Keratinocyte (primary cell): ENCODE measurements at regions not wholly inside any gene's neighbourhood (a gene's known extent, or its start where the extent isn't known, plus 50 kb on each side); places are given as distances from the start of the nearest gene placed in this dataset.
"Not testable (repeated sequence)": the region's sequence is repeated elsewhere in the genome, so short reads cannot be mapped to it uniquely, and the experiment has no call there.

Source experiments
- DNase-seq: peaks from one replicate; pipeline ENCODE4 v3.0.0-alpha.2; 2011; ENCODE audit warnings: low read depth, missing footprints, low spot score
- FAIRE-seq: peaks from 2 replicates; lab custom pipeline; 2011; peaks lifted over from hg19 to GRCh38; lab: Jason Lieb, UNC
- H2AFZ ChIP-seq: 2 replicates; pipeline ENCODE4 v1.6.0; 2012; ENCODE audit warnings: low read length, control low read depth, inconsistent platforms; ENCODE audit not compliant: control insufficient read depth
- H3K27ac ChIP-seq: 2 replicates; pipeline ENCODE4 v1.5.1; 2011; ENCODE audit warnings: low read length; ENCODE audit not compliant: control insufficient read depth, insufficient read depth
- H3K27me3 ChIP-seq: 3 replicates; pipeline ENCODE4 v1.6.0; 2011; ENCODE audit warnings: low read length; ENCODE audit not compliant: control insufficient read depth, insufficient read depth; ENCODE audit errors: extremely low read depth
- H3K36me3 ChIP-seq, 2 experiments: 2 replicates in 1 of 2; 3 replicates in 1 of 2; pipeline ENCODE4 v1.5.1; 2011; ENCODE audit warnings: low read length in 2 of 2, mild to moderate bottlenecking in 1 of 2; ENCODE audit not compliant: control insufficient read depth in 2 of 2, insufficient read depth in 2 of 2; ENCODE audit errors: extremely low read depth in 1 of 2
- H3K4me1 ChIP-seq: 3 replicates; pipeline ENCODE4 v1.5.1; 2011; ENCODE audit warnings: low read length; ENCODE audit not compliant: control insufficient read depth, insufficient read depth; ENCODE audit errors: extremely low read depth
- H3K4me2 ChIP-seq: 3 replicates; pipeline ENCODE4 v1.6.0; 2011; ENCODE audit warnings: low read depth, low read length; ENCODE audit not compliant: control insufficient read depth, insufficient read depth; ENCODE audit errors: extremely low read depth
- H3K4me3 ChIP-seq, 3 experiments: fragments of 200-600 bp in 1 of 3; sonication (generic) in 1 of 3; 2 replicates in 2 of 3; 3 replicates in 1 of 3; pipeline ENCODE4 v1.5.1; 2011 to 2016; ENCODE audit warnings: low read length in 3 of 3, mild to moderate bottlenecking in 3 of 3, control low read depth in 2 of 3, inconsistent platforms in 1 of 3, low read depth in 1 of 3, mixed read lengths in 1 of 3, mixed run types in 1 of 3, moderate library complexity in 1 of 3; ENCODE audit not compliant: control insufficient read depth in 2 of 3, insufficient read depth in 2 of 3; ENCODE audit errors: extremely low read depth in 1 of 3
- H3K79me2 ChIP-seq: 2 replicates; pipeline ENCODE4 v1.6.0; 2012; ENCODE audit warnings: low read length; ENCODE audit not compliant: control insufficient read depth, insufficient read depth
- H3K9ac ChIP-seq: 3 replicates; pipeline ENCODE4 v1.6.0; 2011; ENCODE audit warnings: low read length; ENCODE audit not compliant: control insufficient read depth, insufficient read depth; ENCODE audit errors: extremely low read depth
- H3K9me1 ChIP-seq: 3 replicates; pipeline ENCODE4 v1.6.0; 2011; ENCODE audit warnings: low read length; ENCODE audit not compliant: control insufficient read depth, insufficient read depth; ENCODE audit errors: extremely low read depth
- H3K9me3 ChIP-seq: 2 replicates; pipeline ENCODE4 v1.5.1; 2012; ENCODE audit warnings: low read depth, low read length; ENCODE audit not compliant: control insufficient read depth
- H4K20me1 ChIP-seq: 3 replicates; pipeline ENCODE4 v1.6.0; 2011; ENCODE audit warnings: low read length; ENCODE audit not compliant: control insufficient read depth, insufficient read depth; ENCODE audit errors: extremely low read depth
- CTCF ChIP-seq, 3 experiments: IDR thresholded peaks in 1 of 3; conservative IDR thresholded peaks in 1 of 3; optimal IDR thresholded peaks in 1 of 3; 2 replicates in 2 of 3; 3 replicates in 1 of 3; pipeline versions ENCODE3 to v1.5.1; 2011; ENCODE audit warnings: low read length in 3 of 3, mild to moderate bottlenecking in 3 of 3, moderate library complexity in 2 of 3, control low read depth in 1 of 3, inconsistent platforms in 1 of 3; ENCODE audit not compliant: insufficient read depth in 2 of 3; ENCODE audit errors: extremely low read depth in 1 of 3
- EZH2 ChIP-seq: IDR thresholded peaks from one replicate; pipeline ENCODE4 v1.6.1; 2012; ENCODE audit warnings: inconsistent platforms, mild to moderate bottlenecking, low read length, moderate library complexity
- dilution Hi-C: fragments of 300-500 bp; cut with MboI; formaldehyde crosslinking; loops from one replicate; pipeline ENCODE4 v1.7.0; 2020; ENCODE audit warnings: low sequenced_read_pairs; ENCODE audit not compliant: extremely low pct_ligation_motif_present

DNA sequence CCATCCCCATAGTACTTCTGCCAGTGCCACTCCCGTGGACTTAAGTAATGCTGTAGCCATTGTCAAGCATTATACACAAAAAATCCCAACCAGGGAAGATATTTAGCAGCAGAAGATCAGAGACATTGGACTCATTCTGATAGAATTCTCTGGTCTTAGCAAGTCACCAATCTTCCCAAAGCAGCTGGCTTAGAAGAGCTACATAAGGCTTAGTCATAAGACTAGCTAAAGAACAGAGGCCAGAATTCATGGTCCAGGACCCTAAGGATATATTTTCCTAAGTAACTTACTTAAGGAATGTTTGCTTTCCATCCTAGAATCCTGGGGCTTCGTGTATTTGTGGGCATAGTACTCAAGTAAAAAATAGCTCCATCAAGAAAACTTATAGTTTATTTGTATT is 100.3 kb upstream of the SLIT2 start:
- FAIRE-seq (no peak), DNase-seq (no peak)
- H3K36me3 ChIP-seq: no peaks in the 10 kb centered on the region
- H3K79me2 ChIP-seq: no peaks in the 10 kb centered on the region
- TF ChIP-seq CTCF (optimal IDR thresholded peaks at IDR 0.05 in 1 of 3, IDR thresholded peaks at IDR 0.05 in 1 of 3, conservative IDR thresholded peaks at IDR 0.05 in 1 of 3; ENCODE audit: extremely low read depth in 1 of 3, insufficient read depth in 2 of 3, low read length in 3 of 3): no peak
- TF ChIP-seq EZH2: no peak
- dilution Hi-C loops: no loop called here
- H4K20me1 ChIP-seq: no peaks in the 10 kb centered on the region
- H3K27me3 ChIP-seq: no peaks in the 10 kb centered on the region
- H3K4me2 ChIP-seq: no peak overlapping the region
- H3K4me1 ChIP-seq: no peaks in the 10 kb centered on the region
- no peaks in the 10 kb centered on the region for H3K9me3 ChIP-seq
- H2AFZ ChIP-seq: no peak overlapping the region
- no peak overlapping the region for H3K9ac ChIP-seq
- no peak overlapping the region for H3K27ac ChIP-seq
- no peaks in the 10 kb centered on the region for H3K9me1 ChIP-seq
- H3K4me3 ChIP-seq: no peak overlapping the region

GRCh38 chr4:20149143-20149542 is 102.6 kb upstream of the SLIT2 start:
- FAIRE-seq, H3K9ac ChIP-seq, H3K4me2 ChIP-seq, H3K27me3 ChIP-seq, dilution Hi-C loops, H3K4me3 ChIP-seq, H3K27ac ChIP-seq, H3K9me3 ChIP-seq, DNase-seq, H3K9me1 ChIP-seq, H3K79me2 ChIP-seq, H3K36me3 ChIP-seq, H4K20me1 ChIP-seq, H3K4me1 ChIP-seq, H2AFZ ChIP-seq: not testable (repeated sequence)

DNA sequence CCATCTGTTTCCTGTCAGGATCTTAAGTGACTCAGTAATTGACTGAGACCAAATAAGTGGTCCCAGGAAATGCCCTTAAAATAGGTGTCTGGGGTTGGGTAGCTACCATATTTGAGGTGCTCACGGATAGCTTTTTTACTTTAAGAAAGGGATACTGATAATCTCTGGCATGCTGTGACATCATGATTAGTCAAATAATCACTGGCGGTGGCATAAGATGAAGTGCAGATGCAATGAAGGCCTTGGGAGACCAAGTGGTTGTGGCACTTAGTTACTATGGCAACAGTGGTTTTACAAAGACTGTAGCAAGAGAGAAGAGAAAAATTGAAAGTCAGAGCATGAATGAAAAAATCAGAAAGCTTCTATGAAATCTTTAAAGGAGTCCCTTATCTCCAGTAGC is 114.5 kb upstream of the SLIT2 start:
- H2AFZ ChIP-seq: no peak overlapping the region
- dilution Hi-C loops: no loop called here
- FAIRE-seq: no peak

More for the DNA sequence above, 114.5 kb upstream of the SLIT2 start:
- H3K4me2 ChIP-seq: no peak overlapping the region
- H3K79me2 ChIP-seq: no peaks in the 10 kb centered on the region
- H3K9me1 ChIP-seq: no peaks in the 10 kb centered on the region
- H3K9me3 ChIP-seq: no peaks in the 10 kb centered on the region
- TF ChIP-seq EZH2 (no peak), CTCF (optimal IDR thresholded peaks at IDR 0.05 in 1 of 3, IDR thresholded peaks at IDR 0.05 in 1 of 3, conservative IDR thresholded peaks at IDR 0.05 in 1 of 3; ENCODE audit: extremely low read depth in 1 of 3, insufficient read depth in 2 of 3, low read length in 3 of 3) (no peak)
- no peaks in the 10 kb centered on the region for H3K4me1 ChIP-seq
- H4K20me1 ChIP-seq: no peaks in the 10 kb centered on the region
- no peaks in the 10 kb centered on the region for H3K36me3 ChIP-seq
- no peak overlapping the region for H3K9ac ChIP-seq
- no peaks in the 10 kb centered on the region for H3K27me3 ChIP-seq
- H3K4me3 ChIP-seq: no peak overlapping the region
- no peak for DNase-seq
- H3K27ac ChIP-seq: no peak overlapping the region
